Neural progenitor cell (in vitro differentiated cells): ENCODE measurements at regions not wholly inside any gene's neighbourhood (a gene's known extent, or its start where the extent isn't known, plus 50 kb on each side); places are given as distances from the start of the nearest gene placed in this dataset.

Experiments used
- DNase-seq: peaks from one replicate; pipeline ENCODE4 v3.0.0-alpha.2; 2016; ENCODE audit warnings: low spot score
- H2AFZ ChIP-seq: fragments of 200-600 bp; sonication (generic); replicated peaks from 2 replicates; pipeline ENCODE4 v1.6.1; 2016; ENCODE audit warnings: antibody characterized with exemption
- H3F3A ChIP-seq: fragments of 200-600 bp; sonication (generic); 2 replicates; pipeline ENCODE4 v1.6.1; 2016; ENCODE audit warnings: antibody characterized with exemption, low read depth
- H3K27ac ChIP-seq: fragments of 200-600 bp; sonication (generic); 2 replicates; pipeline ENCODE4 v1.5.1; 2016; ENCODE audit warnings: mild to moderate bottlenecking
- H3K27me3 ChIP-seq: fragments of 200-600 bp; sonication (generic); 2 replicates; pipeline ENCODE4 v1.6.1; 2016; ENCODE audit warnings: mild to moderate bottlenecking, moderate library complexity
- H3K36me3 ChIP-seq: fragments of 200-600 bp; sonication (generic); 2 replicates; pipeline ENCODE4 v1.5.1; 2016
- H3K4me1 ChIP-seq: fragments of 200-600 bp; sonication (generic); 2 replicates; pipeline ENCODE4 v1.6.1; 2016; ENCODE audit warnings: mixed run types
- H3K4me2 ChIP-seq: fragments of 200-600 bp; sonication (generic); 2 replicates; pipeline ENCODE4 v1.6.1; 2016
- H3K4me3 ChIP-seq: fragments of 200-600 bp; sonication (generic); 2 replicates; pipeline ENCODE4 v1.5.1; 2016
- H3K79me2 ChIP-seq: fragments of 200-600 bp; sonication (generic); 2 replicates; pipeline ENCODE4 v1.6.1; 2016; ENCODE audit warnings: low read depth
- H3K9ac ChIP-seq: fragments of 200-600 bp; sonication (generic); 2 replicates; pipeline ENCODE4 v1.6.1; 2016
- H3K9me3 ChIP-seq: fragments of 200-600 bp; sonication (generic); 2 replicates; pipeline ENCODE4 v1.5.1; 2016; ENCODE audit warnings: low read depth
- H4K20me1 ChIP-seq: fragments of 200-600 bp; sonication (generic); 2 replicates; pipeline ENCODE4 v1.6.1; 2016; ENCODE audit warnings: low read depth
- H3K27ac Mint-ChIP-seq: 3 replicates; pipeline ENCODE4 v1.8.0; 2021; ENCODE audit warnings: mixed read lengths
- H3K27me3 Mint-ChIP-seq: 2 replicates; pipeline ENCODE4 v1.8.0; 2022; ENCODE audit warnings: low read depth, mild to moderate bottlenecking, inconsistent platforms, moderate library complexity, mixed read lengths; ENCODE audit not compliant: insufficient read depth
- H3K36me3 Mint-ChIP-seq: 3 replicates; pipeline ENCODE4 v1.8.0; 2021; ENCODE audit warnings: mixed read lengths
- H3K4me1 Mint-ChIP-seq: 3 replicates; pipeline ENCODE4 v1.8.0; 2021; ENCODE audit warnings: mixed read lengths
- H3K4me3 Mint-ChIP-seq: 3 replicates; pipeline ENCODE4 v1.8.0; 2021; ENCODE audit warnings: mild to moderate bottlenecking, moderate library complexity, mixed read lengths
- H3K9me3 Mint-ChIP-seq: 3 replicates; pipeline ENCODE4 v1.8.0; 2020; ENCODE audit warnings: mixed read lengths
- CTCF ChIP-seq: fragments of 200-600 bp; sonication (generic); IDR thresholded peaks from 2 replicates; pipeline ENCODE4 v1.5.1; 2017; ENCODE audit warnings: antibody characterized with exemption, mild to moderate bottlenecking
- EZH2 ChIP-seq: fragments of 200-600 bp; sonication (generic); IDR thresholded peaks from 2 replicates; pipeline ENCODE4 v1.6.1; 2017; ENCODE audit warnings: antibody characterized with exemption, mild to moderate bottlenecking, moderate library complexity
- EZH2phosphoT487 ChIP-seq: fragments of 200-600 bp; sonication (generic); IDR thresholded peaks from 2 replicates; pipeline ENCODE4 v1.6.1; 2017; ENCODE audit warnings: antibody characterized with exemption

- Mint-ChIP-seq H3K27ac (no peak overlapping the region), H3K27me3 (peaks cover 4% of the 10 kb centered on the region), H3K4me1 (peaks cover 26% of the 10 kb centered on the region), H3K9me3 (no peaks in the 10 kb centered on the region), H3K36me3 (no peaks in the 10 kb centered on the region), H3K4me3 (no peak overlapping the region)
- no peak overlapping the region for H3K9ac ChIP-seq
- no peaks in the 10 kb centered on the region for H3K27me3 ChIP-seq
- H2AFZ ChIP-seq: no peak overlapping the region
- TF ChIP-seq EZH2phosphoT487: no peak
- TF ChIP-seq EZH2: no peak
- no peak for TF ChIP-seq CTCF
- no peak overlapping the region for H3K4me2 ChIP-seq
- DNase-seq: no peak
- H3K4me3 ChIP-seq: no peak overlapping the region
- H3F3A ChIP-seq: no peaks in the 10 kb centered on the region
- H4K20me1 ChIP-seq: no peaks in the 10 kb centered on the region
- H3K9me3 ChIP-seq: no peaks in the 10 kb centered on the region
- no peak overlapping the region for H3K27ac ChIP-seq
- H3K79me2 ChIP-seq: no peaks in the 10 kb centered on the region
- no peaks in the 10 kb centered on the region for H3K36me3 ChIP-seq
- H3K4me1 ChIP-seq: peaks cover 14% of the 10 kb centered on the region
Measured at GRCh38 chr15:62357431-62357830, 192.3 kb upstream of the C2CD4B start.

- Histone ChIP-seq H3K4me3 (no peak overlapping the region), H3K27ac (no peak overlapping the region), H4K20me1 (no peaks in the 10 kb centered on the region), H3F3A (no peaks in the 10 kb centered on the region), H3K9ac (no peak overlapping the region), H3K9me3 (no peaks in the 10 kb centered on the region), H3K4me2 (no peak overlapping the region), H3K4me1 (peaks cover 11% of the 10 kb centered on the region), H3K27me3 (no peaks in the 10 kb centered on the region), H2AFZ (no peak overlapping the region), H3K36me3 (no peaks in the 10 kb centered on the region), H3K79me2 (no peaks in the 10 kb centered on the region)
- H3K36me3 Mint-ChIP-seq: no peaks in the 10 kb centered on the region
- peak overlapping the region; percentile 67 for H3K27ac Mint-ChIP-seq
- no peaks in the 10 kb centered on the region for H3K9me3 Mint-ChIP-seq
- no peak for DNase-seq
- peaks cover 24% of the 10 kb centered on the region for H3K4me1 Mint-ChIP-seq
- TF ChIP-seq EZH2 (no peak), EZH2phosphoT487 (no peak), CTCF (no peak)
- no peaks in the 10 kb centered on the region for H3K27me3 Mint-ChIP-seq
- H3K4me3 Mint-ChIP-seq: no peak overlapping the region
Measured at GRCh38 chr15:62359416-62359815, 194.3 kb upstream of the C2CD4B start.

GRCh38 chr15:62360332-62361097 lies 195.4 kb upstream of the C2CD4B start:
- no peaks in the 10 kb centered on the region for H3K79me2 ChIP-seq
- no peak overlapping the region for H3K27ac ChIP-seq
- no peaks in the 10 kb centered on the region for H3K36me3 ChIP-seq
- no peaks in the 10 kb centered on the region for H3K36me3 Mint-ChIP-seq
- peaks cover 2% of the 10 kb centered on the region for H3K27me3 Mint-ChIP-seq
- no peak for DNase-seq
- H3K4me2 ChIP-seq: no peak overlapping the region
- peaks cover 15% of the 10 kb centered on the region for H3K4me1 Mint-ChIP-seq
- no peaks in the 10 kb centered on the region for H3F3A ChIP-seq
- H4K20me1 ChIP-seq: no peaks in the 10 kb centered on the region
- no peak overlapping the region for H3K4me3 ChIP-seq
- no peak overlapping the region for H3K27ac Mint-ChIP-seq
- TF ChIP-seq EZH2phosphoT487 (no peak), EZH2 (no peak), CTCF (no peak)
- peaks cover 7% of the 10 kb centered on the region for H3K4me1 ChIP-seq
- no peaks in the 10 kb centered on the region for H3K9me3 Mint-ChIP-seq
- H3K4me3 Mint-ChIP-seq: no peak overlapping the region
- H3K9me3 ChIP-seq: no peaks in the 10 kb centered on the region
- H3K27me3 ChIP-seq: no peaks in the 10 kb centered on the region
- no peak overlapping the region for H2AFZ ChIP-seq
- no peak overlapping the region for H3K9ac ChIP-seq
